ENCODE measurements at regions not wholly inside any gene's neighbourhood (a gene's known extent, or its start where the extent isn't known, plus 50 kb on each side); places are given as distances from the start of the nearest gene placed in this dataset.

DNA sequence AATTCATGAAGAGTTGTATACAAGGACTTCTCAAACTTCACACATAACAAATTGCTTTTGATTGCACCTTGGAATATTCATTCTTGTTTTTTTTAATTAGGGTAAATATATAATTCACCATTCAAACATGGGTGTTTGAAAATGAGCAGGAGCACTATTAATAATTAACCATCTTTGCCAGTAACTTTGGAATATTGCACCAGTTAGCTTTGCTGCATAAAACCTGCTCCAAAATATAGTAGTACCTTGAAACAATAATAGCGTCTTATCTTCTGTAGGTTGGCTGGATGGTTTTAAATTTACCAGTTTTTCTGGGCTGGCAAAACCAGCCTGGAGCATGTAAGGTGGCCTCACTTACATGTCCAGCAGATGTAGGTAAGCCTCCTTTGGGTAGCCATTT is 1112.4 kb downstream of the TRHDE start:
- TF ChIP-seq EP300 (conservative IDR thresholded peaks at IDR 0.05; ENCODE audit: poor library complexity, severe bottlenecking): no peak
- TF ChIP-seq, protein P1, sequence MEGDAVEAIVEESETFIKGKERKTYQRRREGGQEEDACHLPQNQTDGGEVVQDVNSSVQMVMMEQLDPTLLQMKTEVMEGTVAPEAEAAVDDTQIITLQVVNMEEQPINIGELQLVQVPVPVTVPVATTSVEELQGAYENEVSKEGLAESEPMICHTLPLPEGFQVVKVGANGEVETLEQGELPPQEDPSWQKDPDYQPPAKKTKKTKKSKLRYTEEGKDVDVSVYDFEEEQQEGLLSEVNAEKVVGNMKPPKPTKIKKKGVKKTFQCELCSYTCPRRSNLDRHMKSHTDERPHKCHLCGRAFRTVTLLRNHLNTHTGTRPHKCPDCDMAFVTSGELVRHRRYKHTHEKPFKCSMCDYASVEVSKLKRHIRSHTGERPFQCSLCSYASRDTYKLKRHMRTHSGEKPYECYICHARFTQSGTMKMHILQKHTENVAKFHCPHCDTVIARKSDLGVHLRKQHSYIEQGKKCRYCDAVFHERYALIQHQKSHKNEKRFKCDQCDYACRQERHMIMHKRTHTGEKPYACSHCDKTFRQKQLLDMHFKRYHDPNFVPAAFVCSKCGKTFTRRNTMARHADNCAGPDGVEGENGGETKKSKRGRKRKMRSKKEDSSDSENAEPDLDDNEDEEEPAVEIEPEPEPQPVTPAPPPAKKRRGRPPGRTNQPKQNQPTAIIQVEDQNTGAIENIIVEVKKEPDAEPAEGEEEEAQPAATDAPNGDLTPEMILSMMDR (IDR thresholded peaks at IDR 0.05; ENCODE audit: poor library complexity, severe bottlenecking): no peak
- no peak for TF ChIP-seq RAD21 (conservative IDR thresholded peaks at IDR 0.05)
- no peak for TF ChIP-seq TAF1 (IDR thresholded peaks at IDR 0.05; ENCODE audit: low read depth)
- TF ChIP-seq POLR2AphosphoS5 (IDR thresholded peaks at IDR 0.05): no peak
- no peak for TF ChIP-seq REST (IDR thresholded peaks at IDR 0.05; ENCODE audit: borderline replicate concordance)
- TF ChIP-seq EZH2 (IDR thresholded peaks at IDR 0.05; ENCODE audit: borderline replicate concordance, insufficient read depth, low read length, poor library complexity, severe bottlenecking): no peak
- no peak for TF ChIP-seq SMC3 (conservative IDR thresholded peaks at IDR 0.05; ENCODE audit: poor library complexity)
- TF ChIP-seq MXI1 (conservative IDR thresholded peaks at IDR 0.05; ENCODE audit: poor library complexity, severe bottlenecking): no peak

Measured in neural cell (in vitro differentiated cells).